ENCODE measurements at regions not wholly inside any gene's neighbourhood (a gene's known extent, or its start where the extent isn't known, plus 50 kb on each side); places are given as distances from the start of the nearest gene placed in this dataset.

DNA sequence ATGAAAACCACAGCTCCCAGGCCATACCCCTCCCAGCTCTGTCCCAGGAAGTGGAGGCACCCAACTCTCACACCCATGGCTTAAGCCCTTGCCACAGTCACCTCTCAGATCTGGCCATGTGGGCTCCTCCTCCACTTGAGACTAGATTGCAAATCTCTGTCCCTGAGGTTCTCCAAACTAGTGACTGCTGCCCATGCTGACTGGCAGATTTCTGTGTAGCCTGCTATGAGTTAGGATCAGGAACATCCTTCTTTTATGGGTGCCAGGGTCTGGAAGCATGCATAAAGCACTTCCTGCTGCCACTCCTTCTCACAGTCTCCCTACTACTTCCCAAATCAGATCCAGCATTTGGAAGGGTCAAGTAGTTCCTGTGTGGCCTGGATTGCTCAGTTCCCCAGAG lies 59.6 kb upstream of the GOLIM4 start:
- intact Hi-C loops (cut with DNase I; ENCODE audit: low total_unique reads) = no loop called here
- no peak for TF ChIP-seq POLR2A (IDR thresholded peaks at IDR 0.05)
- TF ChIP-seq, protein P1, sequence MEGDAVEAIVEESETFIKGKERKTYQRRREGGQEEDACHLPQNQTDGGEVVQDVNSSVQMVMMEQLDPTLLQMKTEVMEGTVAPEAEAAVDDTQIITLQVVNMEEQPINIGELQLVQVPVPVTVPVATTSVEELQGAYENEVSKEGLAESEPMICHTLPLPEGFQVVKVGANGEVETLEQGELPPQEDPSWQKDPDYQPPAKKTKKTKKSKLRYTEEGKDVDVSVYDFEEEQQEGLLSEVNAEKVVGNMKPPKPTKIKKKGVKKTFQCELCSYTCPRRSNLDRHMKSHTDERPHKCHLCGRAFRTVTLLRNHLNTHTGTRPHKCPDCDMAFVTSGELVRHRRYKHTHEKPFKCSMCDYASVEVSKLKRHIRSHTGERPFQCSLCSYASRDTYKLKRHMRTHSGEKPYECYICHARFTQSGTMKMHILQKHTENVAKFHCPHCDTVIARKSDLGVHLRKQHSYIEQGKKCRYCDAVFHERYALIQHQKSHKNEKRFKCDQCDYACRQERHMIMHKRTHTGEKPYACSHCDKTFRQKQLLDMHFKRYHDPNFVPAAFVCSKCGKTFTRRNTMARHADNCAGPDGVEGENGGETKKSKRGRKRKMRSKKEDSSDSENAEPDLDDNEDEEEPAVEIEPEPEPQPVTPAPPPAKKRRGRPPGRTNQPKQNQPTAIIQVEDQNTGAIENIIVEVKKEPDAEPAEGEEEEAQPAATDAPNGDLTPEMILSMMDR (IDR thresholded peaks at IDR 0.05) = no peak
- Histone ChIP-seq H3K9me3 (no peaks in the 10 kb centered on the region), H3K4me1 (no peaks in the 10 kb centered on the region), H3K4me3 (no peak overlapping the region), H3K27me3 (no peaks in the 10 kb centered on the region), H3K36me3 (ENCODE audit: low read depth, missing control alignments) (no peaks in the 10 kb centered on the region), H3K27ac (no peak overlapping the region)
- no peak for DNase-seq

DNA sequence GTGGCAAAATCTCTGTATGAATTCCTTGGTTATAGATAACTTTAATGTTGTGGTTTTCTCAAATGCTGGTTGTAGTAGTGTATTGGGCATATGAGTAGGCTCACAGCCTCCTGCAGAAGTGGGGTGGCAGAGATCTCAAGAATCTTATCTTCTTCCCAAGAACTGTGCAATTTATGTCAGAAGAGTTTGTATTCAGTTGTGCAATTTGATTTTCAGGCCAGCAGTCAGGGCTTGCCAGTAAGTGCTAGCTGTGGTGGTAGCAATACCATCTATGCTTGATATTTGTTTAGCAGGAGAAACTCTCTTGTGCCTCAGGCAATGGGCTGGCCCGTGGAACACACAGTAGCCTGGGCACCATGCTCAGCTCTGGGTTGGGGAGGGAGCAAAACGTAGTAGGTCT lies 58.4 kb upstream of the GOLIM4 start:
- Histone ChIP-seq H3K27ac (no peak overlapping the region), H3K9me3 (no peaks in the 10 kb centered on the region), H3K4me1 (no peaks in the 10 kb centered on the region), H3K27me3 (no peaks in the 10 kb centered on the region), H3K36me3 (ENCODE audit: low read depth, missing control alignments) (no peaks in the 10 kb centered on the region), H3K4me3 (no peak overlapping the region)
- no peak for DNase-seq
- intact Hi-C loops (cut with DNase I; ENCODE audit: low total_unique reads) = no loop called here
- WGBS, 2 donors = 75% methylated on average over 2 of the region's 2 CpGs; no CpG with 5 or more reads in 1 of the 2 donors
- no peak for TF ChIP-seq POLR2A (IDR thresholded peaks at IDR 0.05)
- TF ChIP-seq, protein P1 (IDR thresholded peaks at IDR 0.05) = no peak

DNA sequence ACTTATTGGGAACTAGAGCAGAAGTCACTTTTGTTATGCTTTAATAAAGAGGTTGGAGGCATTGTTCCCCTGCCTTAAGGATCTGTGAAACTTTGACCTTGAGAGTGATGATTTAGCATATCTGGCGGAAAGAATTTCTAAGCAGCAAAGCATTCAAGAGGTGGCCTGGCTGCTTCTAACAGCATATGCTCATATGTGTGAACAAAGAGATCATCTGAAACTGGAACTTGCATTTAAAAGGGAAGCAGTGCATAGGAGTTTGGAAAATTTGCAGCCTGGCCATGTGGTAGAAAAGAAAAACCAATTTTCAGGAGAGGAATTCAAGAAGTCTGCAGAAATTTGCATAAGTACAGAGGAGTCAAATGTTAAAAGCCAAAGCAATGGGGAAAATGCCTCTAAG lies 56.4 kb upstream of the GOLIM4 start:
- Histone ChIP-seq H3K36me3 (ENCODE audit: low read depth, missing control alignments) (no peaks in the 10 kb centered on the region), H3K27me3 (no peaks in the 10 kb centered on the region), H3K4me3 (no peak overlapping the region), H3K9me3 (no peaks in the 10 kb centered on the region), H3K4me1 (no peaks in the 10 kb centered on the region), H3K27ac (no peak overlapping the region)
- TF ChIP-seq POLR2A (IDR thresholded peaks at IDR 0.05) = no peak
- TF ChIP-seq, protein P1 (IDR thresholded peaks at IDR 0.05) = no peak
- DNase-seq = no peak
- intact Hi-C loops (cut with DNase I; ENCODE audit: low total_unique reads) = no loop called here
- WGBS, 2 donors = 74 to 83% methylated on average over 1 of the region's 1 CpG

MicroRNAs encoded in the stretch of these regions (microRNA counts, 767-probe panel; counts per million panel counts)
- microRNA hsa-miR-551b-3p = 0 to 152 counts per million in 2 donors

Small RNA genes in the stretch of these regions (microRNA-seq; reads per million reads assigned to microRNA genes)
- 3.5 to 9.0 reads per million in 2 donors for gene MIR551B (ENCODE audit: borderline number of aligned reads in 2 of 2, borderline replicate concordance in 1 of 2)

Small RNA genes in the stretch of these regions (small RNA-seq; reads per million reads assigned to genes)
- gene MIR551B (0.66 to 1.4 reads per million in 2 donors), gene RNU2-20P (0 reads per million in 2 donors)

Measured in testis (tissue), 2 donors.